ENCODE measurements at regions not wholly inside any gene's neighbourhood (a gene's known extent, or its start where the extent isn't known, plus 50 kb on each side); places are given as distances from the start of the nearest gene placed in this dataset.

- Histone ChIP-seq H3K36me3 (no peaks in the 10 kb centered on the region), H3K27ac (no peak overlapping the region), H3K4me3 (no peak overlapping the region), H3K4me1 (peaks cover 4% of the 10 kb centered on the region; the same call in 1 of the 2 replicates), H3K27me3 (no peaks in the 10 kb centered on the region), H3K9me3 (replicated peaks) (no peaks in the 10 kb centered on the region)
- no peak for DNase-seq
Observed at GRCh38 chr12:104873374-104873773, 84.7 kb downstream of the SLC41A2 start.

GRCh38 chr12:104870797-104871196 is 87.3 kb downstream of the SLC41A2 start:
- Histone ChIP-seq H3K4me3 (no peak overlapping the region), H3K27ac (no peak overlapping the region), H3K27me3 (no peaks in the 10 kb centered on the region), H3K4me1 (peaks cover 4% of the 10 kb centered on the region; the same call in 1 of the 2 replicates), H3K36me3 (no peaks in the 10 kb centered on the region), H3K9me3 (replicated peaks) (no peaks in the 10 kb centered on the region)
- no peak for DNase-seq

GRCh38 chr12:104866291-104866690 is 91.8 kb downstream of the SLC41A2 start:
- H3K4me3 ChIP-seq: no peak overlapping the region
- H3K27ac ChIP-seq: no peak overlapping the region
- DNase-seq: no peak
- H3K27me3 ChIP-seq: no peaks in the 10 kb centered on the region
- no peaks in the 10 kb centered on the region for H3K36me3 ChIP-seq
- H3K4me1 ChIP-seq: no peaks in the 10 kb centered on the region
- H3K9me3 ChIP-seq (replicated peaks): no peaks in the 10 kb centered on the region

GRCh38 chr12:104865080-104865479 is 93.0 kb downstream of the SLC41A2 start:
- Histone ChIP-seq H3K36me3 (no peaks in the 10 kb centered on the region), H3K27me3 (no peaks in the 10 kb centered on the region), H3K4me1 (no peaks in the 10 kb centered on the region), H3K4me3 (no peak overlapping the region), H3K9me3 (replicated peaks) (no peaks in the 10 kb centered on the region), H3K27ac (no peak overlapping the region)
- DNase-seq: no peak

GRCh38 chr12:104864668-104865067 is 93.4 kb downstream of the SLC41A2 start:
- no peak for DNase-seq
- no peaks in the 10 kb centered on the region for H3K9me3 ChIP-seq (replicated peaks)
- H3K4me3 ChIP-seq: no peak overlapping the region
- no peaks in the 10 kb centered on the region for H3K27me3 ChIP-seq
- H3K27ac ChIP-seq: no peak overlapping the region
- no peaks in the 10 kb centered on the region for H3K36me3 ChIP-seq
- no peaks in the 10 kb centered on the region for H3K4me1 ChIP-seq

- H3K9me3 ChIP-seq (replicated peaks): no peaks in the 10 kb centered on the region
- H3K4me1 ChIP-seq: no peaks in the 10 kb centered on the region
- H3K4me3 ChIP-seq: no peak overlapping the region
- DNase-seq: no peak
- no peaks in the 10 kb centered on the region for H3K27me3 ChIP-seq
- no peaks in the 10 kb centered on the region for H3K36me3 ChIP-seq
- no peak overlapping the region for H3K27ac ChIP-seq
Observed at GRCh38 chr12:104863296-104863948, 94.7 kb downstream of the SLC41A2 start.

GRCh38 chr12:104858611-104859543 is 99.2 kb downstream of the SLC41A2 start:
- Histone ChIP-seq H3K9me3 (replicated peaks) (no peaks in the 10 kb centered on the region), H3K27me3 (no peaks in the 10 kb centered on the region), H3K36me3 (no peaks in the 10 kb centered on the region), H3K27ac (no peak overlapping the region), H3K4me3 (no peak overlapping the region), H3K4me1 (no peaks in the 10 kb centered on the region)
- DNase-seq: no peak

- Histone ChIP-seq H3K27ac (no peak overlapping the region), H3K27me3 (no peaks in the 10 kb centered on the region), H3K36me3 (no peaks in the 10 kb centered on the region), H3K4me3 (no peak overlapping the region), H3K9me3 (replicated peaks) (no peaks in the 10 kb centered on the region), H3K4me1 (no peaks in the 10 kb centered on the region)
- DNase-seq: no peak
Observed at GRCh38 chr12:104856531-104856930, 101.6 kb downstream of the SLC41A2 start.

GRCh38 chr12:104855599-104855998 is 102.5 kb downstream of the SLC41A2 start:
- Histone ChIP-seq H3K27ac (no peak overlapping the region), H3K4me3 (no peak overlapping the region), H3K4me1 (no peaks in the 10 kb centered on the region), H3K27me3 (no peaks in the 10 kb centered on the region), H3K9me3 (replicated peaks) (no peaks in the 10 kb centered on the region), H3K36me3 (no peaks in the 10 kb centered on the region)
- no peak for DNase-seq

- Histone ChIP-seq H3K4me1 (no peaks in the 10 kb centered on the region), H3K27me3 (no peaks in the 10 kb centered on the region), H3K9me3 (replicated peaks) (no peaks in the 10 kb centered on the region), H3K36me3 (no peaks in the 10 kb centered on the region), H3K27ac (no peak overlapping the region), H3K4me3 (no peak overlapping the region)
- no peak for DNase-seq
Observed at GRCh38 chr12:104852896-104853295, 105.2 kb downstream of the SLC41A2 start.

GRCh38 chr12:104852102-104852501 is 106.0 kb downstream of the SLC41A2 start:
- Histone ChIP-seq H3K4me1 (no peaks in the 10 kb centered on the region), H3K9me3 (replicated peaks) (no peaks in the 10 kb centered on the region), H3K4me3 (no peak overlapping the region), H3K27me3 (no peaks in the 10 kb centered on the region), H3K36me3 (no peaks in the 10 kb centered on the region), H3K27ac (no peak overlapping the region)
- DNase-seq: no peak

GRCh38 chr12:104850781-104851180 is 107.3 kb downstream of the SLC41A2 start:
- Histone ChIP-seq H3K4me1 (no peaks in the 10 kb centered on the region), H3K36me3 (no peaks in the 10 kb centered on the region), H3K27me3 (no peaks in the 10 kb centered on the region), H3K27ac (no peak overlapping the region), H3K9me3 (replicated peaks) (no peaks in the 10 kb centered on the region), H3K4me3 (no peak overlapping the region)
- no peak for DNase-seq

GRCh38 chr12:104846056-104846767 is 111.9 kb downstream of the SLC41A2 start:
- no peaks in the 10 kb centered on the region for H3K9me3 ChIP-seq (replicated peaks)
- H3K4me1 ChIP-seq: no peaks in the 10 kb centered on the region
- no peak for DNase-seq
- H3K36me3 ChIP-seq: no peaks in the 10 kb centered on the region
- H3K27ac ChIP-seq: no peak overlapping the region
- H3K4me3 ChIP-seq: no peak overlapping the region
- H3K27me3 ChIP-seq: no peaks in the 10 kb centered on the region

GRCh38 chr12:104844123-104844522 is 114.0 kb downstream of the SLC41A2 start:
- no peak overlapping the region for H3K4me3 ChIP-seq
- no peaks in the 10 kb centered on the region for H3K9me3 ChIP-seq (replicated peaks)
- H3K27ac ChIP-seq: no peak overlapping the region
- no peak for DNase-seq
- H3K4me1 ChIP-seq: no peaks in the 10 kb centered on the region
- no peaks in the 10 kb centered on the region for H3K27me3 ChIP-seq
- H3K36me3 ChIP-seq: no peaks in the 10 kb centered on the region

GRCh38 chr12:104840262-104840661 is 117.8 kb downstream of the SLC41A2 start:
- no peak overlapping the region for H3K27ac ChIP-seq
- no peaks in the 10 kb centered on the region for H3K36me3 ChIP-seq
- H3K27me3 ChIP-seq: no peaks in the 10 kb centered on the region
- H3K9me3 ChIP-seq (replicated peaks): no peaks in the 10 kb centered on the region
- DNase-seq: no peak
- H3K4me1 ChIP-seq: no peaks in the 10 kb centered on the region
- H3K4me3 ChIP-seq: no peak overlapping the region

Measured in SJCRH30 (cell line).